ENCODE measurements at regions not wholly inside any gene's neighbourhood (a gene's known extent, or its start where the extent isn't known, plus 50 kb on each side); places are given as distances from the start of the nearest gene placed in this dataset.

GRCh38 chr12:93140325-93140724, 211.2 kb upstream of the EEA1 start:
- Mint-ChIP-seq H3K27me3 (ENCODE audit: low read depth, unreplicated experiment) (no peaks in the 10 kb centered on the region), H3K4me1 (ENCODE audit: low read depth, unreplicated experiment) (peaks cover 8% of the 10 kb centered on the region), H3K27ac (ENCODE audit: unreplicated experiment) (no peak overlapping the region), H3K9me3 (ENCODE audit: unreplicated experiment) (no peaks in the 10 kb centered on the region), H3K36me3 (ENCODE audit: low read depth, unreplicated experiment) (no peaks in the 10 kb centered on the region), H3K4me3 (ENCODE audit: unreplicated experiment) (no peak overlapping the region)
- TF ChIP-seq CTCF (IDR thresholded peaks at IDR 0.05; ENCODE audit: insufficient read depth, low read depth, low read length) (no peak), EZH2 (IDR thresholded peaks at IDR 0.05; ENCODE audit: insufficient read depth, low read length) (no peak)
- no peak overlapping the region for H3K27ac ChIP-seq (ENCODE audit: low read depth, low read length)
- peaks cover 11% of the 10 kb centered on the region for H3K4me1 ChIP-seq (ENCODE audit: insufficient read depth, low read length)
- no peak overlapping the region for H3K4me2 ChIP-seq (ENCODE audit: low read length)
- FAIRE-seq (no peak), DNase-seq (ENCODE audit: low read depth) (no peak)
- H2AFZ ChIP-seq (ENCODE audit: low read depth, low read length), result no peak overlapping the region
- no peak overlapping the region for H3K4me3 ChIP-seq (ENCODE audit: insufficient read depth, low read depth, low read length)
- no peaks in the 10 kb centered on the region for H3K79me2 ChIP-seq (ENCODE audit: insufficient read depth, low read length)
- H3K9me3 ChIP-seq (ENCODE audit: insufficient read depth, low read depth, low read length), result no peaks in the 10 kb centered on the region
- H3K9ac ChIP-seq (ENCODE audit: low read length), result no peak overlapping the region
- no peaks in the 10 kb centered on the region for H4K20me1 ChIP-seq (ENCODE audit: insufficient read depth, low read length)
- H3K36me3 ChIP-seq (ENCODE audit: insufficient read depth, low read length), result no peaks in the 10 kb centered on the region
- no peaks in the 10 kb centered on the region for H3K27me3 ChIP-seq (ENCODE audit: insufficient read depth, low read length)

DNA sequence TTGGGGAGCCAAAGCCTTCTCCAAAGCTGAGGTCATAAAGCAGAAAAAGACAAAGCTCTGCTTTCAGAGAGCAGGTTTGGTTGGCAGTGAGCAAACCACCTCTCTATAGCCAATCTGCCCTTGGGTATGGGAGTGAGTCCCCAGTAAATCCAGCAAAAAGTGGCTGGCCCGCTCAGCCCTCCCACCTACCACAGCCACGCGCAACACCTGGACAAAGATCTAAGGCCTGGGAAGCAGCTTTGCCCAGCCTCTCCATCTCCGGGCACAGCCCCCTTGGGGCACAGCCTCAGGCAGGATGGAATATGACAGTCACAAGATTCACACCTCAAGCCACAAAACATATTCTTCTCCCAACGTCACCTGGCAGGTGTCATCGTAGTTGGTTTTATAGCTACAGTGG, 211.7 kb upstream of the EEA1 start:
- H3K27ac Mint-ChIP-seq (ENCODE audit: unreplicated experiment), result no peak overlapping the region
- H3K4me1 Mint-ChIP-seq (ENCODE audit: low read depth, unreplicated experiment), result peaks cover 7% of the 10 kb centered on the region
- H4K20me1 ChIP-seq (ENCODE audit: insufficient read depth, low read length), result no peaks in the 10 kb centered on the region
- H3K79me2 ChIP-seq (ENCODE audit: insufficient read depth, low read length), result no peaks in the 10 kb centered on the region
- H3K9me3 Mint-ChIP-seq (ENCODE audit: unreplicated experiment), result no peaks in the 10 kb centered on the region
- H3K27me3 ChIP-seq (ENCODE audit: insufficient read depth, low read length), result no peaks in the 10 kb centered on the region
- peaks cover 11% of the 10 kb centered on the region for H3K4me1 ChIP-seq (ENCODE audit: insufficient read depth, low read length)
- TF ChIP-seq EZH2 (IDR thresholded peaks at IDR 0.05; ENCODE audit: insufficient read depth, low read length) (no peak), CTCF (IDR thresholded peaks at IDR 0.05; ENCODE audit: insufficient read depth, low read depth, low read length) (no peak)
- FAIRE-seq (no peak), DNase-seq (ENCODE audit: low read depth) (no peak)
- H3K36me3 Mint-ChIP-seq (ENCODE audit: low read depth, unreplicated experiment), result no peaks in the 10 kb centered on the region
- H3K27me3 Mint-ChIP-seq (ENCODE audit: low read depth, unreplicated experiment), result no peaks in the 10 kb centered on the region
- H3K4me2 ChIP-seq (ENCODE audit: low read length), result no peak overlapping the region
- H3K9me3 ChIP-seq (ENCODE audit: insufficient read depth, low read depth, low read length), result no peaks in the 10 kb centered on the region
- H3K4me3 Mint-ChIP-seq (ENCODE audit: unreplicated experiment), result no peak overlapping the region
- H2AFZ ChIP-seq (ENCODE audit: low read depth, low read length), result no peak overlapping the region
- H3K27ac ChIP-seq (ENCODE audit: low read depth, low read length), result no peak overlapping the region
- H3K36me3 ChIP-seq (ENCODE audit: insufficient read depth, low read length), result no peaks in the 10 kb centered on the region
- no peak overlapping the region for H3K4me3 ChIP-seq (ENCODE audit: insufficient read depth, low read depth, low read length)
- no peak overlapping the region for H3K9ac ChIP-seq (ENCODE audit: low read length)

DNA sequence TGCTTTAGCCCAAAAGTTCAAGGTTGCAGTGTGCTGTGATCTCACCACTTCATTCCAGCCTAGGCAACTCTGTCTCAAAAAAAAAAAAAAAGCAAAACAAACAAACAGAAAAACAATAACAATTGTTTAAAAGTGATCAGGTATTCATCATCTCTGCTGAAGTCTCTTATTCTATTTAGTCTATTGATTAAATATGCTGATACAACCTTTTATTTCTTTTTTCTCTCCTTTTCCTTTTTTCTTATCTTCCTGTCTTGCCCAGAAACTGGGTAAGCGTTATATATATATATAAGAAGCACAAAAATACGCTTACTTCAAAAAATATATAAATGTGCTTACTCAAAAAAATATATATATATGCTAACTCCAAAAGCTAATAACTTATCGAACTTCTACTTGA, 213.8 kb upstream of the EEA1 start:
- H3K79me2 ChIP-seq (ENCODE audit: insufficient read depth, low read length), result no peaks in the 10 kb centered on the region
- H3K4me1 ChIP-seq (ENCODE audit: insufficient read depth, low read length), result peaks cover 5% of the 10 kb centered on the region
- Mint-ChIP-seq H3K27me3 (ENCODE audit: low read depth, unreplicated experiment) (no peaks in the 10 kb centered on the region), H3K4me1 (ENCODE audit: low read depth, unreplicated experiment) (peaks cover 7% of the 10 kb centered on the region), H3K27ac (ENCODE audit: unreplicated experiment) (no peak overlapping the region), H3K36me3 (ENCODE audit: low read depth, unreplicated experiment) (no peaks in the 10 kb centered on the region), H3K4me3 (ENCODE audit: unreplicated experiment) (no peak overlapping the region), H3K9me3 (ENCODE audit: unreplicated experiment) (no peaks in the 10 kb centered on the region)
- no peak overlapping the region for H3K4me3 ChIP-seq (ENCODE audit: insufficient read depth, low read depth, low read length)
- DNase-seq (ENCODE audit: low read depth), result no peak
- H4K20me1 ChIP-seq (ENCODE audit: insufficient read depth, low read length), result no peaks in the 10 kb centered on the region
- H2AFZ ChIP-seq (ENCODE audit: low read depth, low read length), result no peak overlapping the region
- H3K27ac ChIP-seq (ENCODE audit: low read depth, low read length), result no peak overlapping the region
- TF ChIP-seq CTCF (IDR thresholded peaks at IDR 0.05; ENCODE audit: insufficient read depth, low read depth, low read length) (no peak), EZH2 (IDR thresholded peaks at IDR 0.05; ENCODE audit: insufficient read depth, low read length) (no peak)
- no peaks in the 10 kb centered on the region for H3K36me3 ChIP-seq (ENCODE audit: insufficient read depth, low read length)
- H3K9ac ChIP-seq (ENCODE audit: low read length), result no peak overlapping the region
- no peak overlapping the region for H3K4me2 ChIP-seq (ENCODE audit: low read length)
- H3K9me3 ChIP-seq (ENCODE audit: insufficient read depth, low read depth, low read length), result no peaks in the 10 kb centered on the region
- H3K27me3 ChIP-seq (ENCODE audit: insufficient read depth, low read length), result no peaks in the 10 kb centered on the region
- no peak for FAIRE-seq

Data from astrocyte (in vitro differentiated cells and primary cell).